ENCODE measurements at regions not wholly inside any gene's neighbourhood (a gene's known extent, or its start where the extent isn't known, plus 50 kb on each side); places are given as distances from the start of the nearest gene placed in this dataset.
"Not testable (repeated sequence)": the region's sequence is repeated elsewhere in the genome, so short reads cannot be mapped to it uniquely, and the experiment has no call there.

DNA sequence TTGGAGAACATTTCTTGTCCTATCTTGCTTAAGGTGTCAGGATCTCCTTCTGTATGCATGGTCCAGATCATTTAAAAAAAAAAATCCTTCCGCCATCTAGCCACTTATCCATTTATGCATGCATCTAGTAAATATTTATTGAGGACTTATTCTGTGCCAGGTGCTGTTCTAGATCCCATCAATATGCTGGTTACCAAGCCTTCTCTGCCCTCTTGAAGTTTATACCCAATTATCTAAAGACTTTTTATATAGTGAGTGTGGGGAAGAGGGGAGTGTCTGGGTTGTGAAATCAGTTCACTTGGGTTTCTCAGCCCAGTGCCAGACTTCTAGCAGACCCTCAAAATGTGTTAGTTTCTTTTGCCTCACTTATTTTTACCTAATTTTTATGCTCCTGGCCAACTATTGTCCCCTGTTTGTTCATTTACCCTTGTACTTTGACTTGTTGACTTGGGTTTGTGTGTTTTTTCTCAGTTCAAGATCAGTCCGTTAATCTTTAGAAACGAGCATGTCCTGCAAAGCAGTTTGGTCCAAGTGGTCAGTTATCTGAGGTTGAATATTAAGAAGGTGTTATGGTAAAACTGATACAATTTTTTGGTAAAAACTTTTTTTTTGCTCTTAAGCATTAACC, 488.9 kb downstream of the PCNX1 start:
- Histone ChIP-seq H3K27me3 (no peaks in the 10 kb centered on the region), H3K9me3 (no peaks in the 10 kb centered on the region), H3K4me3 (ENCODE audit: low read depth in 1 of 2, low read length in 1 of 2) (no peak overlapping the region), H3K36me3 (no peaks in the 10 kb centered on the region), H3K27ac (peak overlapping the region; percentile 56), H3K4me1 (ENCODE audit: control insufficient read depth in 1 of 2, insufficient read depth in 1 of 2, low read depth in 1 of 2, low read length in 1 of 2) (peaks cover 31 to 36% of the 10 kb centered on the region in 2 experiments)
- TF ChIP-seq, protein P1, sequence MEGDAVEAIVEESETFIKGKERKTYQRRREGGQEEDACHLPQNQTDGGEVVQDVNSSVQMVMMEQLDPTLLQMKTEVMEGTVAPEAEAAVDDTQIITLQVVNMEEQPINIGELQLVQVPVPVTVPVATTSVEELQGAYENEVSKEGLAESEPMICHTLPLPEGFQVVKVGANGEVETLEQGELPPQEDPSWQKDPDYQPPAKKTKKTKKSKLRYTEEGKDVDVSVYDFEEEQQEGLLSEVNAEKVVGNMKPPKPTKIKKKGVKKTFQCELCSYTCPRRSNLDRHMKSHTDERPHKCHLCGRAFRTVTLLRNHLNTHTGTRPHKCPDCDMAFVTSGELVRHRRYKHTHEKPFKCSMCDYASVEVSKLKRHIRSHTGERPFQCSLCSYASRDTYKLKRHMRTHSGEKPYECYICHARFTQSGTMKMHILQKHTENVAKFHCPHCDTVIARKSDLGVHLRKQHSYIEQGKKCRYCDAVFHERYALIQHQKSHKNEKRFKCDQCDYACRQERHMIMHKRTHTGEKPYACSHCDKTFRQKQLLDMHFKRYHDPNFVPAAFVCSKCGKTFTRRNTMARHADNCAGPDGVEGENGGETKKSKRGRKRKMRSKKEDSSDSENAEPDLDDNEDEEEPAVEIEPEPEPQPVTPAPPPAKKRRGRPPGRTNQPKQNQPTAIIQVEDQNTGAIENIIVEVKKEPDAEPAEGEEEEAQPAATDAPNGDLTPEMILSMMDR (IDR thresholded peaks at IDR 0.05) = no peak

DNA sequence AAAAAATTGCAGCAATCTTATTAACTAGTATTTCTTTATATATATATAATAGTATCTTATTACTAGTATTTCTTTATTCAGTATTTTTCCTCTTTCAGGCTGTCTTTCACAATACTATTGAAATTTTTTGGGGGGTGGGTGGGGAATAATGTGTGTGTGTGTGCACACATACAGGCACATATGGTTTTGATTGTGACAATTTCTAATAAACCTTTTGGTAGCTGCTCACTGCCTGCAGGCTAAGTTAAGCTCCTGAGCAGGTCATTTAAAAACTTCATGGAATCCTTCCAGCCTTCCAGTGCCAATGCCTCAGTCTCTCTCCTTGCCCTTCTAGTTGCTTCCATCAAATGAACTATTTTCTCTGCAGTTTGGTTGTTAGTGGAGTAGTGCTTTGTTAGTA, 490.1 kb downstream of the PCNX1 start:
- Histone ChIP-seq H3K4me1 (ENCODE audit: control insufficient read depth in 1 of 2, insufficient read depth in 1 of 2, low read depth in 1 of 2, low read length in 1 of 2) (peaks cover 38 to 44% of the 10 kb centered on the region in 2 experiments), H3K4me3 (ENCODE audit: low read depth in 1 of 2, low read length in 1 of 2) (no peak overlapping the region), H3K27me3 (no peaks in the 10 kb centered on the region), H3K36me3 (no peaks in the 10 kb centered on the region), H3K9me3 (no peaks in the 10 kb centered on the region), H3K27ac (peak overlapping the region; percentile 47)
- TF ChIP-seq, protein P1 (IDR thresholded peaks at IDR 0.05) = no peak

DNA sequence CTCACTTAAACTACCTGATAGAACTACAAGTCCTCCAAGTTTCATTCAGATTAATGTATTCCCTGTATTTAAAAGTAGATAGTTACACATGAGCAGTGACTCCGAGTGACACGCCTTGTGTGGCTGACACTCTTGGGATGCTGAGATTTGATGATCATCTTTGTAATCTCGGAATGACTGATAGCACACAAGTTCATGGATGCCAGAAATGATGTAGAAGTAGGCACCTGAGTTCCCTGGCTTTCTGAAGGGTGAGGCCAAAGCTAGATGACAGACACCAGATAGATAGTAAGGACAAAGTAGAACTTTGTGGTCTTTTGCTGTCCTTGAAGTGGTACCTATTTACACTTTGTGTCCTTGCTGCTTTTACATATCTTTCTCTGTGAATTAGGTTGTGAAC, 491.2 kb downstream of the PCNX1 start:
- Histone ChIP-seq H3K36me3 (no peaks in the 10 kb centered on the region), H3K27ac (peak overlapping the region; percentile 97)

DNA sequence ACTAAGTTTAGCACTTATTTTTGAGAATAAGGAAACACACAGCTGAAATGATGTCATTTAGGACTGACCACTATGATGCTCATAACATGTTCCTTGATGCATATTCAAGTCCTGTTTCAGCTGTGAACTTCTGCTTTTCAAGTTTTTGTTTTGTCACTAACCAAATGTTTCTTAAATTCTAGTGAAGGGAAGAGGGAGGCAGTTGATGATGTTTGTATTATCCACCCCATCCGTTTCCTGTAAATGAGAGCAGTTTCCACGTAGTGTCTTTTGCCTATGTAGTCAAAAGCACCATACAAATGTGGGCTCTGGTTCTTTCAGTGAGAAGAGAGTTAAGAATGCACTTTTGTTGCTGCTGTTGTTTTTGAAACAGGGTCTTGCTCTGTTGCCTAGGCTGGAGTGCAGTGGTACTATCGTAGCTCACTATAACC, 491.8 kb downstream of the PCNX1 start:
- Histone ChIP-seq H3K9me3 (no peaks in the 10 kb centered on the region), H3K27ac (peak overlapping the region; percentile 97), H3K36me3 (no peaks in the 10 kb centered on the region), H3K27me3 (no peaks in the 10 kb centered on the region), H3K4me1 (ENCODE audit: control insufficient read depth in 1 of 2, insufficient read depth in 1 of 2, low read depth in 1 of 2, low read length in 1 of 2) (peaks cover 38 to 44% of the 10 kb centered on the region in 2 experiments), H3K4me3 (ENCODE audit: low read depth in 1 of 2, low read length in 1 of 2) (peak overlapping the region; percentile 28 to 46)
- TF ChIP-seq, protein P1 (IDR thresholded peaks at IDR 0.05) = no peak

More for the DNA sequence above, 491.2 kb downstream of the PCNX1 start:
- Histone ChIP-seq H3K4me3 (ENCODE audit: low read depth in 1 of 2, low read length in 1 of 2) (peak overlapping the region; percentile 16 to 18), H3K4me1 (ENCODE audit: control insufficient read depth in 1 of 2, insufficient read depth in 1 of 2, low read depth in 1 of 2, low read length in 1 of 2) (peaks cover 38 to 44% of the 10 kb centered on the region in 2 experiments), H3K9me3 (no peaks in the 10 kb centered on the region), H3K27me3 (no peaks in the 10 kb centered on the region)
- TF ChIP-seq, protein P1 (IDR thresholded peaks at IDR 0.05) = no peak

DNA sequence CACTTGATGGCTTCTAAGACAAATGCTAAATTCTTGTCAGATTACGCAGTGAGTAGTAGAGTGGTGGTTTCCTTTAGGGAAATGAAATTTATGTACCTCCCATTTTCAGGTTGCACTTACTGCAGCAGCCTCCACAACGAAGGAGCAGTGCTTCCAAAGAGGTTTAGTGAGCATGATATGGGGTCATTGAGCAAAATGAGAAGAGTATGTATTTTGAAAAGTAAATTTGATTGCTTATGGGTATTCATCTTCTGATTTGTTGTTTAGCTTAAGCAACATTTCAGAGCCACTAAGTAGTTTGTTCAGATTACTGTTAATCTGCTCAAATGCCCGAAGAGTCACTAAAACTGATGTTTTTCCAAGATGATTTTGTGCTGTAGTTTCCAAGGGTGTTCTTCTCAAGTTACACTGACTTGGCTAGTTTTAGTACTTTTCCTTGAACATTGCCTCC, 493.6 kb downstream of the PCNX1 start:
- Histone ChIP-seq H3K27ac (peak overlapping the region; percentile 97), H3K27me3 (no peaks in the 10 kb centered on the region), H3K4me3 (ENCODE audit: low read depth in 1 of 2, low read length in 1 of 2) (no peak overlapping the region), H3K9me3 (no peaks in the 10 kb centered on the region), H3K36me3 (no peaks in the 10 kb centered on the region), H3K4me1 (ENCODE audit: control insufficient read depth in 1 of 2, insufficient read depth in 1 of 2, low read depth in 1 of 2, low read length in 1 of 2) (peaks cover 38 to 54% of the 10 kb centered on the region in 2 experiments)
- TF ChIP-seq, protein P1 (IDR thresholded peaks at IDR 0.05) = no peak

DNA sequence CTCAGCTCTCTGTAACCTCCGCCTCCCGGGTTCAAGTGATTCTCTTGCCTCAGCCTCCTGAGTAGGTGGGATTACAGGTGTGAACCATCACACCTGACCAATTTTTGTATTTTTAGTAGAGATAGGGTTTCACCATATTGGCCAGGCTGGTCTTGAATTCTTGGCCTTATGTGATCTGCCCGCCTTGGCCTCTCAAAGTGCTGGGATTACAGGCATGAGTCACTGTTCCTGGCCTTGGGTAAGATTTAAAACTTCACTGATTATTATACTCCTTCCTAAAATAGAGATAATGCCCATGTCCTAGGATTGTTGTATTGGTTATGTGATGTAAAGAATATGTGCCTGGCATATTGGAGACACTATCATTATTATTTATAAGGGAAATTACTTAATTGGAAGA, 495.2 kb downstream of the PCNX1 start:
- H3K27me3 ChIP-seq; H3K36me3 ChIP-seq; H3K4me3 ChIP-seq (ENCODE audit: low read depth in 1 of 2, low read length in 1 of 2); H3K27ac ChIP-seq; H3K9me3 ChIP-seq: not testable (repeated sequence)
- H3K4me1 ChIP-seq (ENCODE audit: control insufficient read depth in 1 of 2, insufficient read depth in 1 of 2, low read depth in 1 of 2, low read length in 1 of 2) = peaks cover 38 to 54% of the 10 kb centered on the region in 2 experiments
